Activated effector memory CD4-positive, alpha-beta T cell treated with anti-CD3 and anti-CD28 coated beads, Interleukin-2, amount 50 U/mL, for 16 hours (primary cell): ENCODE measurements at regions not wholly inside any gene's neighbourhood (a gene's known extent, or its start where the extent isn't known, plus 50 kb on each side); places are given as distances from the start of the nearest gene placed in this dataset.

ENCODE experiments used
- DNase-seq: peaks from one replicate; pipeline ENCODE4 v3.0.0-alpha.2; 2020

- no peak for DNase-seq
Measured at GRCh38 chr9:91043056-91043810, 241.6 kb downstream of the SYK start.

GRCh38 chr9:91043811-91044175 lies 242.2 kb downstream of the SYK start:
- no peak for DNase-seq

GRCh38 chr9:91044354-91044753 lies 242.7 kb downstream of the SYK start:
- DNase-seq, result no peak

- DNase-seq, result no peak
Measured at GRCh38 chr9:91045041-91045440, 243.4 kb downstream of the SYK start.

- peak; percentile 79 for DNase-seq
Measured at GRCh38 chr9:91047529-91047928, 245.9 kb downstream of the SYK start.

GRCh38 chr9:91047993-91048607 lies 246.5 kb downstream of the SYK start:
- peak; percentile 72 for DNase-seq

- DNase-seq, result no peak
Measured at GRCh38 chr9:91048749-91049148, 247.1 kb downstream of the SYK start.

GRCh38 chr9:91053824-91054223 lies 252.2 kb downstream of the SYK start:
- no peak for DNase-seq

GRCh38 chr9:91055845-91056244 lies 254.2 kb downstream of the SYK start:
- DNase-seq, result no peak

GRCh38 chr9:91056486-91056885 lies 254.9 kb downstream of the SYK start:
- DNase-seq, result no peak

GRCh38 chr9:91056917-91057316 lies 255.3 kb downstream of the SYK start:
- DNase-seq, result no peak

- DNase-seq, result no peak
Measured at GRCh38 chr9:91059713-91060112, 258.1 kb downstream of the SYK start.

- DNase-seq, result no peak
Measured at GRCh38 chr9:91060520-91061343, 259.1 kb downstream of the SYK start.

GRCh38 chr9:91061506-91061905 lies 259.9 kb downstream of the SYK start:
- no peak for DNase-seq

- no peak for DNase-seq
Measured at GRCh38 chr9:91062281-91062680, 260.7 kb downstream of the SYK start.

- no peak for DNase-seq
Measured at GRCh38 chr9:91063471-91063870, 261.9 kb downstream of the SYK start.

GRCh38 chr9:91065231-91066041 lies 263.8 kb downstream of the SYK start:
- no peak for DNase-seq

- DNase-seq, result no peak
Measured at GRCh38 chr9:91066042-91066415, 264.4 kb downstream of the SYK start.

GRCh38 chr9:91066856-91067255 lies 265.2 kb downstream of the SYK start:
- DNase-seq, result no peak

GRCh38 chr9:91067306-91067860 lies 265.8 kb downstream of the SYK start:
- DNase-seq, result no peak

GRCh38 chr9:91071184-91071990 lies 269.8 kb downstream of the SYK start:
- peak; percentile 80 for DNase-seq
